CD8-positive, alpha-beta memory T cell (primary cell): ENCODE measurements at regions not wholly inside any gene's neighbourhood (a gene's known extent, or its start where the extent isn't known, plus 50 kb on each side); places are given as distances from the start of the nearest gene placed in this dataset.
A peak's percentile ranks its signal among the peaks of the same experiment; 100 is the strongest.

Experiments used
- CTCF ChIA-PET: fragments of 350-600 bp; sonication (Branson Sonifier 250); formaldehyde crosslinking; loops from one replicate; lab custom pipeline; 2021; ENCODE audit warnings: antibody characterized with exemption; lab: Charles Lee
- POLR2A ChIA-PET: fragments of 350-600 bp; sonication (Branson Sonifier 250); formaldehyde crosslinking; loops from one replicate; lab custom pipeline; 2021; ENCODE audit warnings: antibody characterized with exemption; lab: Charles Lee
- DNase-seq, 5 donors: peaks; one replicate each; pipeline versions ENCODE4 v3.0.0 to v3.0.0-alpha.2; 2020 to 2022; ENCODE audit warnings: mixed read lengths in 1 of 5
- H3K27ac ChIP-seq: one replicate; pipeline ENCODE4 v1.7.0; 2013; ENCODE audit warnings: low read depth, mild to moderate bottlenecking, low read length, moderate library complexity
- H3K27me3 ChIP-seq: 2 replicates; pipeline ENCODE4 v1.7.0; 2013; ENCODE audit warnings: low read length, mild to moderate bottlenecking; ENCODE audit not compliant: insufficient read depth, poor library complexity, severe bottlenecking
- H3K36me3 ChIP-seq: 2 replicates; pipeline ENCODE4 v1.7.0; 2013; ENCODE audit warnings: mild to moderate bottlenecking, low read length, moderate library complexity; ENCODE audit not compliant: insufficient read depth
- H3K4me1 ChIP-seq: 2 replicates; pipeline ENCODE4 v1.7.0; 2013; ENCODE audit warnings: mild to moderate bottlenecking, low read length, moderate library complexity; ENCODE audit not compliant: insufficient read depth
- H3K4me3 ChIP-seq: 2 replicates; pipeline ENCODE4 v1.7.0; 2013; ENCODE audit warnings: mild to moderate bottlenecking, low read length
- H3K9me3 ChIP-seq: 2 replicates; pipeline ENCODE4 v1.7.0; 2013; ENCODE audit warnings: mild to moderate bottlenecking, low read length
- H3K27ac Mint-ChIP-seq, 8 donors: one replicate each; pipeline ENCODE4 v1.8.0; 2020 to 2021; ENCODE audit warnings: mixed read lengths in 8 of 8, mild to moderate bottlenecking in 6 of 8, inconsistent platforms in 3 of 8, moderate library complexity in 3 of 8
- H3K27me3 Mint-ChIP-seq, 2 donors: one replicate each; pipeline ENCODE4 v1.8.0; 2020 to 2021; ENCODE audit warnings: mixed read lengths in 2 of 2, mild to moderate bottlenecking in 1 of 2, moderate library complexity in 1 of 2
- H3K36me3 Mint-ChIP-seq, 3 donors: one replicate each; pipeline ENCODE4 v1.8.0; 2020 to 2021; ENCODE audit warnings: mixed read lengths in 3 of 3, inconsistent platforms in 1 of 3, mild to moderate bottlenecking in 1 of 3
- H3K4me1 Mint-ChIP-seq, 3 donors: one replicate each; pipeline ENCODE4 v1.8.0; 2020 to 2021; ENCODE audit warnings: mixed read lengths in 3 of 3, inconsistent platforms in 1 of 3, mild to moderate bottlenecking in 1 of 3
- H3K4me3 Mint-ChIP-seq, 7 donors: one replicate each; pipeline ENCODE4 v1.8.0; 2020 to 2021; ENCODE audit warnings: mixed read lengths in 7 of 7, mild to moderate bottlenecking in 6 of 7, moderate library complexity in 4 of 7, inconsistent platforms in 2 of 7
- H3K9me3 Mint-ChIP-seq, 5 donors: one replicate each; pipeline ENCODE4 v1.8.0; 2020 to 2022; ENCODE audit warnings: mixed read lengths in 5 of 5, mild to moderate bottlenecking in 3 of 5, moderate library complexity in 2 of 5, inconsistent platforms in 1 of 5

- peaks cover 0 to 16% (median 6%) of the 10 kb centered on the region in 5 donors for H3K9me3 Mint-ChIP-seq
- CTCF ChIA-PET, result interaction anchor here (0.9 kb wide), 1 partner anchor 10 kb away, joined by 4 read pairs; no protein-coding TSS in a partner anchor
- H3K27ac ChIP-seq, result no peak overlapping the region
These were observed 257.9 kb upstream of the PITRM1 start for GRCh38 chr10:3430501-3430900.

GRCh38 chr10:3429676-3430075, 257.1 kb upstream of the PITRM1 start:
- DNase-seq, result no peak
- no peaks in the 10 kb centered on the region for H3K9me3 ChIP-seq
- H3K4me1 ChIP-seq, result no peaks in the 10 kb centered on the region
- no peak overlapping the region for H3K27ac ChIP-seq
- peaks cover 0 to 16% (median 6%) of the 10 kb centered on the region in 5 donors for H3K9me3 Mint-ChIP-seq
- peaks cover 6 to 11% (median 9%) of the 10 kb centered on the region in 3 donors for H3K4me1 Mint-ChIP-seq
- no peak overlapping the region for H3K4me3 Mint-ChIP-seq
- peaks cover 0 to 8% of the 10 kb centered on the region in 2 donors for H3K27me3 Mint-ChIP-seq
- ChIA-PET CTCF (interaction anchor here (0.9 kb wide), 1 partner anchor 10 kb away, joined by 4 read pairs; no protein-coding TSS in a partner anchor), POLR2A (interaction anchor here (0.6 kb wide), 1 partner anchor 642 kb away, joined by 6 read pairs; no protein-coding TSS in a partner anchor)
- no peaks in the 10 kb centered on the region for H3K36me3 ChIP-seq
- H3K27ac Mint-ChIP-seq, result no peak overlapping the region
- H3K4me3 ChIP-seq, result no peak overlapping the region
- no peaks in the 10 kb centered on the region for H3K27me3 ChIP-seq
- H3K36me3 Mint-ChIP-seq, result peaks cover 0 to 14% (median 0%) of the 10 kb centered on the region in 3 donors

More at GRCh38 chr10:3430501-3430900, 257.9 kb upstream of the PITRM1 start:
- POLR2A ChIA-PET, result no interaction called here
- H3K27ac Mint-ChIP-seq, result peak overlapping the region in 4 of 8 donors; percentile 8 to 23 (median 16)
- no peak for DNase-seq
- H3K27me3 Mint-ChIP-seq, result peaks cover 1 to 8% of the 10 kb centered on the region in 2 donors
- H3K27me3 ChIP-seq, result no peaks in the 10 kb centered on the region
- H3K36me3 Mint-ChIP-seq, result peaks cover 0 to 14% (median 0%) of the 10 kb centered on the region in 3 donors
- H3K36me3 ChIP-seq, result no peaks in the 10 kb centered on the region
- no peak overlapping the region for H3K4me3 ChIP-seq
- peak overlapping the region in 1 of 7 donors; percentile 49 for H3K4me3 Mint-ChIP-seq
- H3K4me1 Mint-ChIP-seq, result peaks cover 6 to 11% (median 9%) of the 10 kb centered on the region in 3 donors
- no peaks in the 10 kb centered on the region for H3K4me1 ChIP-seq
- H3K9me3 ChIP-seq, result no peaks in the 10 kb centered on the region

- Histone ChIP-seq H3K36me3 (no peaks in the 10 kb centered on the region), H3K27ac (no peak overlapping the region), H3K4me3 (no peak overlapping the region), H3K4me1 (no peaks in the 10 kb centered on the region), H3K27me3 (no peaks in the 10 kb centered on the region), H3K9me3 (no peaks in the 10 kb centered on the region)
- Mint-ChIP-seq H3K27ac (no peak overlapping the region), H3K9me3 (peaks cover 0 to 16% (median 6%) of the 10 kb centered on the region in 5 donors), H3K4me1 (peaks cover 6 to 11% (median 9%) of the 10 kb centered on the region in 3 donors), H3K4me3 (no peak overlapping the region), H3K27me3 (peaks cover 0 to 8% of the 10 kb centered on the region in 2 donors), H3K36me3 (peaks cover 0 to 14% (median 0%) of the 10 kb centered on the region in 3 donors)
- ChIA-PET POLR2A (no interaction called here), CTCF (no interaction called here)
- no peak for DNase-seq
These were observed 256.2 kb upstream of the PITRM1 start for GRCh38 chr10:3428826-3429225.

- Histone ChIP-seq H3K27ac (no peak overlapping the region), H3K27me3 (no peaks in the 10 kb centered on the region), H3K4me3 (no peak overlapping the region), H3K4me1 (no peaks in the 10 kb centered on the region), H3K9me3 (no peaks in the 10 kb centered on the region), H3K36me3 (no peaks in the 10 kb centered on the region)
- no peak for DNase-seq
- Mint-ChIP-seq H3K36me3 (peaks cover 0 to 14% (median 0%) of the 10 kb centered on the region in 3 donors), H3K4me3 (no peak overlapping the region), H3K27ac (no peak overlapping the region), H3K9me3 (peaks cover 0 to 16% (median 6%) of the 10 kb centered on the region in 5 donors), H3K4me1 (peaks cover 6 to 11% (median 9%) of the 10 kb centered on the region in 3 donors), H3K27me3 (peaks cover 0 to 11% of the 10 kb centered on the region in 2 donors)
- ChIA-PET CTCF (no interaction called here), POLR2A (no interaction called here)
These were observed 255.4 kb upstream of the PITRM1 start for GRCh38 chr10:3427950-3428354.

GRCh38 chr10:3427347-3427746, 254.8 kb upstream of the PITRM1 start:
- Mint-ChIP-seq H3K4me1 (peaks cover 8 to 13% (median 11%) of the 10 kb centered on the region in 3 donors), H3K27me3 (peaks cover 2 to 11% of the 10 kb centered on the region in 2 donors), H3K9me3 (peaks cover 0 to 16% (median 6%) of the 10 kb centered on the region in 5 donors)

GRCh38 chr10:3426190-3426845, 253.7 kb upstream of the PITRM1 start:
- Mint-ChIP-seq H3K27me3 (peaks cover 6 to 15% of the 10 kb centered on the region in 2 donors), H3K36me3 (peaks cover 0 to 14% (median 0%) of the 10 kb centered on the region in 3 donors), H3K9me3 (peaks cover 0 to 16% (median 6%) of the 10 kb centered on the region in 5 donors), H3K4me3 (no peak overlapping the region), H3K27ac (no peak overlapping the region), H3K4me1 (peaks cover 13 to 20% (median 14%) of the 10 kb centered on the region in 3 donors)
- Histone ChIP-seq H3K36me3 (no peaks in the 10 kb centered on the region), H3K4me1 (no peaks in the 10 kb centered on the region), H3K9me3 (no peaks in the 10 kb centered on the region), H3K27me3 (no peaks in the 10 kb centered on the region), H3K27ac (no peak overlapping the region), H3K4me3 (no peak overlapping the region)
- POLR2A ChIA-PET, result no interaction called here
- no peak for DNase-seq
- CTCF ChIA-PET, result no interaction called here

More at GRCh38 chr10:3427347-3427746, 254.8 kb upstream of the PITRM1 start:
- no peak overlapping the region for H3K27ac ChIP-seq
- Mint-ChIP-seq H3K4me3 (no peak overlapping the region), H3K27ac (no peak overlapping the region), H3K36me3 (peaks cover 0 to 14% (median 0%) of the 10 kb centered on the region in 3 donors)
- no peak overlapping the region for H3K4me3 ChIP-seq
- no peaks in the 10 kb centered on the region for H3K4me1 ChIP-seq
- ChIA-PET POLR2A (no interaction called here), CTCF (no interaction called here)
- H3K36me3 ChIP-seq, result no peaks in the 10 kb centered on the region
- no peak for DNase-seq
- H3K27me3 ChIP-seq, result no peaks in the 10 kb centered on the region
- H3K9me3 ChIP-seq, result no peaks in the 10 kb centered on the region

GRCh38 chr10:3425716-3426115, 253.1 kb upstream of the PITRM1 start:
- CTCF ChIA-PET, result no interaction called here

GRCh38 chr10:3425261-3425660, 252.7 kb upstream of the PITRM1 start:
- ChIA-PET CTCF (no interaction called here), POLR2A (no interaction called here)
- Histone ChIP-seq H3K4me3 (no peak overlapping the region), H3K36me3 (no peaks in the 10 kb centered on the region), H3K27ac (no peak overlapping the region), H3K9me3 (no peaks in the 10 kb centered on the region), H3K27me3 (no peaks in the 10 kb centered on the region), H3K4me1 (peaks cover 5% of the 10 kb centered on the region)
- no peak overlapping the region for H3K27ac Mint-ChIP-seq
- DNase-seq, result no peak
- H3K9me3 Mint-ChIP-seq, result peaks cover 0 to 7% (median 6%) of the 10 kb centered on the region in 5 donors
- H3K27me3 Mint-ChIP-seq, result peaks cover 16 to 22% of the 10 kb centered on the region in 2 donors
- H3K36me3 Mint-ChIP-seq, result peaks cover 0 to 5% (median 0%) of the 10 kb centered on the region in 3 donors
- peaks cover 11 to 18% (median 14%) of the 10 kb centered on the region in 3 donors for H3K4me1 Mint-ChIP-seq
- no peak overlapping the region for H3K4me3 Mint-ChIP-seq

More at GRCh38 chr10:3425716-3426115, 253.1 kb upstream of the PITRM1 start:
- H3K36me3 ChIP-seq, result no peaks in the 10 kb centered on the region
- Mint-ChIP-seq H3K27me3 (peaks cover 12 to 17% of the 10 kb centered on the region in 2 donors), H3K4me3 (no peak overlapping the region), H3K27ac (no peak overlapping the region), H3K9me3 (peaks cover 0 to 11% (median 6%) of the 10 kb centered on the region in 5 donors), H3K4me1 (peaks cover 12 to 18% (median 14%) of the 10 kb centered on the region in 3 donors), H3K36me3 (peaks cover 0 to 9% (median 0%) of the 10 kb centered on the region in 3 donors)
- DNase-seq, result no peak
- H3K9me3 ChIP-seq, result no peaks in the 10 kb centered on the region
- H3K27me3 ChIP-seq, result no peaks in the 10 kb centered on the region
- POLR2A ChIA-PET, result no interaction called here
- H3K4me3 ChIP-seq, result no peak overlapping the region
- H3K4me1 ChIP-seq, result peaks cover 1% of the 10 kb centered on the region
- no peak overlapping the region for H3K27ac ChIP-seq
